NCI-H460 (cell line): ENCODE measurements at regions not wholly inside any gene's neighbourhood (a gene's known extent, or its start where the extent isn't known, plus 50 kb on each side); places are given as distances from the start of the nearest gene placed in this dataset.

ENCODE experiments used
- DNase-seq: peaks from one replicate; pipeline ENCODE4 v3.0.0-alpha.2; 2016; ENCODE audit warnings: low read depth; ENCODE audit errors: extremely low read depth

GRCh38 chr16:64004116-64004515 is 1117.7 kb downstream of the CDH11 start:
- DNase-seq = no peak

- DNase-seq = no peak
Measured at GRCh38 chr16:63995025-63995424, 1126.8 kb downstream of the CDH11 start.

DNA sequence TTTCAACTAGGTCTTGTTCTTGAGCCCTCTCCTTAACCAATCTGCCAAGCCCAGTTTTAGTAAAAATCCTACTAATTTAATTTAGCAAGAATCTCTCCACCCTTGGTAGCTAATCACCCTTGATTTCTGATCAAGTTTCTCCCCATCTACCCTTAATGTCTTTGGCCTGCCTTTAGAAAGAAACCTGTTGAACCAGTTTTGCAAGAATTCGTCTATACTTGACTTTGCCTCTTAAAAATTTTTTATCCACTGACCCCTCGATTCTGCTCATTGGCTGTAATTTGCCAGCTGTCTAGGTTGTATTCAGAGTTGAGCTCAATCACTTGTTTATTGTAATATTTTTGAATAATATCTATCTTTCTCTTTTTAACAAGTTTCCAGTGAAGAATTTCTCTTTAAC is 1138.5 kb downstream of the CDH11 start:
- DNase-seq = no peak

DNA sequence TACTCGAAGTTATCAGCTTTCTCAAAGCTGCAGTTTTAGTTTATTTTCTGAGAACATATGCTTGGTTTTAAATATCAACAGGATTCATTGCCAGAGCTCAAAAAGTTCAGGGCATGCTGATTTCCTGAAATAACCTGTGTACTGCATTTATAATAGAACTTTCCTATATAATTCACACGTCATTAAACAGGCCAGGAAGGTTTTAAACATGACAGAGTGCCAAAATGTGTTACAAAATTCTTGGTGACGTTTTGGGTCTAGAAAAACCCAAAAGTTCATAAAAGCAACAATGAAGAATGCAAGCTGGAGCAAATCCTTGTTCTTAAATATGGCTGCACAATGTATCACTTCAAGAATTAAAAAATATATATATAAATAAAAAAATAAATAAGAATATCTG is 1139.1 kb downstream of the CDH11 start:
- DNase-seq = no peak

- DNase-seq = no peak
Measured at GRCh38 chr16:63982110-63982509, 1139.8 kb downstream of the CDH11 start.

DNA sequence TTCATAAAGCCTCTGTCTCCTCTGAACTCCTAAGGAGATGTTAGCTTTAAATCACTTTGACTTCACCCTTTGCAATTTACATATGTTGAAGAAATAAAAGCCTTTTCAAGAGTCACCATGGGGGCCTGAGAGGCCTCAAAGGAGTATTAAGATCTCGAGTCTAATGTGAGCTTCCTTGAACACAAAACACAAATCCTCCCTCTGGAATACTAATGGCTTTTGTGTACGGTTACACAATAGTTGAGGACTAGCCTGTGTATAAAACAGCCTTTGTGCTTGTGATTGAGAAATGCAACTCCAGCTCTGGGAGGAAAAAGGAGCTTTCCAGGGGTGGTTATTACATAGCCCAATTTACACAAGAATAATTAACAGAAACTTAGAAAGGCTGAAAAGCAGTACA is 1140.2 kb downstream of the CDH11 start:
- no peak for DNase-seq

- no peak for DNase-seq
Measured at GRCh38 chr16:63980763-63981162, 1141.1 kb downstream of the CDH11 start.

DNA sequence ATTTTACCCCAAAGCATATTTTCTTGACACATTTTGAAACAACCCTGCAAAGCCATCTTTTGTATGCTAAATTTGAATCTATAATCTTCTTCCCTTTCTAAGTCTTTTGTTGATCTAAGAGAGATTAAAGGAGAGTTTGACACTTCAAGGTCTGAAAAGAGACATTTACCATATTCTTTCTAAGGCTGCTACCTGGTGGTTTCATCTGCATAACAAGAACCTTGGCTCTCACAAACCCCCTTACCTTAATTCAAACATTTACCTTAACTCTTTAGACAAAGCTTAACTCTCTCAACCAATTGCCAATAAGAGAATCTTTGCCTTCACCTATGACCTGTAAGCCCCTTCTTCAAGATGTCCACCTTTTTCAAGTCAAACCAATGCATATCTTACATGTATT is 1143.6 kb downstream of the CDH11 start:
- DNase-seq = no peak

DNA sequence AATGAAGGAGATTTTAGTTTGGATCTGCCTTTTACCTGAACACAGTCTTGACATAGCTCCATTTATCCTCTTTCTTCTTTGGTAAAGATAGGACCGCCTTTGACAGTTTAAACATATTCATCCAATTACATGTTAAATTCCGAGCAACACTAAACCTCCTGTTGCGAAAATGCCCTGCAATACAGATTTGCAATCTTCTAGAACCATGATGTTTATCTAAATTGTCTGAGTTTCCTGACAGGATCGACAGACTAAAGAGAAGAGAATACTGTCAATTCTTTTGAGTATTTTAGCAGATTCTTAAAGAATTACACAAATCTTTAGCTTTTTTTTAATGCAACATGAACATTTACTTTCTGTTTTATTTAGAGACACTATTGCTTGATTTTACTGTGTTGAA is 1145.5 kb downstream of the CDH11 start:
- no peak for DNase-seq

- no peak for DNase-seq
Measured at GRCh38 chr16:63975669-63976068, 1146.2 kb downstream of the CDH11 start.

- no peak for DNase-seq
Measured at GRCh38 chr16:63967966-63968365, 1153.9 kb downstream of the CDH11 start.

DNA sequence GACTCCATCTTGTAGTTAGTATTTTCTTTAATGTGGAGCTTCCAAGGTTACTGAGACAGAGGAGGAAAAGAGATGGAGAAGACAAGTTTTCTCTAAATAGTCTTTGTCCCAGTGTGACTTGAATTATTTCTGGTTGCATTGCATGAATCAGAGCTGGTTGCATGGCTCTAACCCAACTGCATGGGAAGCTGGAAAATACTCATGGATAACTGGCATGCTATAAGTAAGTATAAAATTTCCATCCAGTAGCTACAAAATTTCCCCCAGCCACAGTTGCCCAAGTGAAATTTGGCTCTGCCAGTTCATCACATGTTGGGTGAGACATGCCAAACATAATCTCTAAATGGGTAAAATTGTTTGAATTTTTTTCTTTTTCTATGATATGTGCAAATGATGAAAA is 1161.5 kb downstream of the CDH11 start:
- no peak for DNase-seq

DNA sequence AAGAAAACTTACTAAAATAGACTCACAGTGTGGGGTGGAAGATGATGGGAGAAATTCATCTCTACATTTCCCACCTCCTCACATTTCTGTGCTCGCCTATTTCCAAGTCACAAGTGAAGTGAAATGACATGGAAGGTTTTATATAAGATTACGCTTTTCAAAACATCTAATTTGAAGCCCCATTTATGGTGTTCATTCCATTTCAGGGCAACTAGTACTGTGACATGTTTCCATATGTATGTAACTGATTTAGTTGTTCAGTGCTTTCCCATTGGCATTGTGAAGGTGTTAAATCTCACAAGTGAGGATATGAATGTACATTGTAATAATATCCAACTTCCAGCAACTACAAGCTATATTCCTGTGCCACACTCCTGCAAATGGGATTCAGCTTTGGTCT is 1174.8 kb downstream of the CDH11 start:
- DNase-seq = no peak

- DNase-seq = no peak
Measured at GRCh38 chr16:63945806-63946205, 1176.1 kb downstream of the CDH11 start.

GRCh38 chr16:63943566-63943965 is 1178.3 kb downstream of the CDH11 start:
- DNase-seq = no peak

DNA sequence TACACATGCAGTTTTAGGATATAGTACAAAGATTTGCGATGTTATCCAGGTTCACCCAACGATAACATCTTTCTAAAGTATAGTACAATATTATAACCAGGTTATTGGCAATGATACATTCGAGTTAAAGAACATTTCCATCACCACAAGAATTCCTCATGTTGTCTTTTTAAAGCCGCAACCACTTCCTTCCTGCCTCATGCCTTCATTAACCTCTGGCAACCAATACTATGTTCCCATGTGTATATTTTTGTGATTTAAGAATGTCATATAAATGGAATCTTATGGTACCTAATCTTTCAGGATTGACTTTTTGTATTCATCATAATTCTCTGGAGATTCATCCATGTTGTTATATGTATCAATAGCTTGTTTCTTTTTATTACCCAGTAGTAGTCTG is 1183.2 kb downstream of the CDH11 start:
- no peak for DNase-seq

DNA sequence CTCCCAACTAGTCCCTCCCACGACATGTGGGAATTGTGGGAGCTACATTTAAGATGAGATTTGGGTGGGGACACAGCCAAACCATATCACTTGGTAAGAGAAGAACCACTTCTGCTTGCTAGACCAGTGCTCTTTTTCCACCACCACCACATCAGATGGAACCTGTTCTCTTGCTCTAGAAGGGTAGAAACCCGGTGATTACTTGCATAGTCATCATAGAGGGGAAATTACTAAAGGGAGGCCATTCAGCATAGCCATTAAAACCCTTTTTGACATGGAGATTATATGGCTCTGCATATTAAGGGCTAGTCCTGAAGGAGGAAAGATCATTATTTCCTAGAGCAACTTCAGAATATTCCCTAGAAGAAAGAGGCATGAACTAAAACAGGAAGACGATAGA is 1188.0 kb downstream of the CDH11 start:
- DNase-seq = no peak

GRCh38 chr16:63928421-63928820 is 1193.4 kb downstream of the CDH11 start:
- DNase-seq = no peak

DNA sequence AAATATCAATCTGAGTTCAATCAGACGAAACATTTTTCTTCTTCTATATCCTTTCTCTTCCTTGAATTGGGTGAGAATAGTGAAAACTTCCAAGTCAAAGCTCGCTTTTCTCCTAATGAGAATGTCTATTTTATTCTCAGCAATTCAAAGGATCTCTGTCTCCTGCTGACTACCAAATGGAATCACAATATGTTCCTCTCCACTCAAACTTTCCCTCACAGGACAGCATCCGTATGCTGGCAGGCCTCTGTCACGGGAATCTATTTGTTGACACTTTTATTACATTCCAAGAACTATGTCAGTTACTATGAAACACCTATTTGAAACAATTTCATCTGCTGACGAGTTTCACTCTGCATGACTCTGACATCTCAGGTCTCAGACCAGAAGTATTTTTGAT is 1196.6 kb downstream of the CDH11 start:
- DNase-seq = no peak

- DNase-seq = no peak
Measured at GRCh38 chr16:63922560-63922959, 1199.3 kb downstream of the CDH11 start.

DNA sequence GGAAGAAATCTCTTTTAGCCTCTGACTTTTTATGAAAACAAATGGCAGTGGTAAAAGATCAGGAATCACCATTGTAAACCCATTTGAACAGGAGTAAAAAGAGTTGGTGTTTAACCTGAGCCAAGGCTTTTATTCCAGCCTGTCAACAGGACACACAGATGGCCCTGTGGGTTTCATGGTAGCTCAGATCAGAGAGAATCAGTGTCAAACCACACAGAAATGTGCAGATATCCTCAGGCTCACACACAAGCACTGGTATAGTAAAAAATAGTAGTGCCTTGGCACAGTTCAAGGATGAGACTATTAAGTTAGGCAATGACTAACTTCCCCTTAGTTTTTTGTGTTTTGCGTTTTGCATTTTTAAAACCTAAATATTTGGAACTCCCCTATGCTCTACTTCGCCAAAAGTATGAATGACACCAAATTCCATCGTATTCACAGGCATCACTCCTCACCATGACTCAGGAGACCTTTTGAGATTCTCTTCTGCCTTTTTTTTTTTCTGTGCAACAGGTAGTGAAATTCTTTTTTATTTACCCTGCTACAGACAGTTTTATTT is 1200.0 kb downstream of the CDH11 start:
- DNase-seq = no peak

DNA sequence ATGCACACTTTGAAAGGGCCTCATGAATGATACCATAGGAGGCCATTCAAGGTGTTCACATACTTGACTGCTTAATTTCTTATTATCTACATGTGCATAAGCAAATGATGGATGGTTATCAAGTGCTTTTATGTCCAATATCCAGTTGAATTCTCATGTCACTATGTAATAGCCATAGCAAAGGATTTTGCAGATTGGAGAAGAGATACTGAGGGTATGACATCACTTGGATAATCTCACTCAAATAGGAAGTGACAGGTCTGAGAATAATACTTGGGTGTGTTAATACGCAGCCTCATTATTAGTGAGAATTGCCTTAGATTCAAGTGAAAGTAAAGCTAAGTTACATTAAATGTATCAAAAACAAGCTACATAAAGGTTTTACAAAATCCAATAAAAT is 1208.6 kb downstream of the CDH11 start:
- DNase-seq = no peak

DNA sequence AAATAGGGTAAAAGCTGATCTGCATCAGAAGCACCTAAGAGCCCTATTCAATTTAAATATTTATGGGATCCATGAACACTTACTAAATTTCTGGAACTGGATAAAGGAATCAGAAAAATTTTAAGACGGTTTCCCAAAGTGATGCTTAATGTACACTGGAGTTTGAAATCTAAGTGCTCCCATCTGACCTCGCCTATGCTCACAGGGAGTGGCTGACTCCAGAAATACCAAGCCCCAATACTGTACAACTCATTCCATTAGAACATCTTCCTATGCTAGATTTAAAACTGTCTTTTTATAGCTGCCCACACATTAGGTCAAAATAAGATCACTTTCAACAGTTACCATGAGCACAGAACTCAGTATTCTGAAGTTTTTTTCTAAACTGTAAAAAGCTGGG is 1214.6 kb downstream of the CDH11 start:
- DNase-seq = no peak

DNA sequence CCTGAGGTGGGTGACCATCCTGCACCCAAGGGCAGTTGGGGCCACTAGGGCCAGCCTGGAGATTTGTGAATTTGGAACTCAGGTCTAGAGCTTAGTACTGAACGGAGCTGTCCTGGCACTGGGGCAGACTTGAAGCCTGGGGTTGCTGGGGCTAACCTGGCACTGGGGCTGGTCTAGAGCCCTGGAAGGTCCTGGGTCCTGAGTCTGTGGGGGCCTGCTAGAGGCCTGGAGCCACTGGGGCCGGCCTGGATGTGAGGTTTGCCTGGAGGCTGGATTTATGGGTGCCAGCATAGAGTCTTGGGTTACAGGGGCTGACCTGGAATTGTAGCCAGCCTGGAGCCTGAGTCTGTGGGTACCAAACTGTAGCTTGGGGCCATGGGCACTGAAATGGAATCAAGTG is 1216.9 kb downstream of the CDH11 start:
- DNase-seq = no peak
